Tibial nerve (tissue), 4 donors: ENCODE measurements at regions not wholly inside any gene's neighbourhood (a gene's known extent, or its start where the extent isn't known, plus 50 kb on each side); places are given as distances from the start of the nearest gene placed in this dataset.

Experiments used
- DNase-seq, 2 donors: peaks; one replicate each; pipeline ENCODE4 v3.0.0-alpha.2; 2019; ENCODE audit warnings: low spot score in 2 of 2
- H3K27ac ChIP-seq, 4 donors: fragments of 200-600 bp; sonication (generic) in 3 of 4; one replicate each; pipeline ENCODE4 v1.5.1; 2017 to 2019; ENCODE audit warnings: mild to moderate bottlenecking in 1 of 4
- H3K27me3 ChIP-seq, 2 donors: fragments of 200-600 bp; sonication (generic) in 1 of 2; one replicate each; pipeline versions ENCODE4 v1.5.1 to v1.6.0; 2017 to 2019
- H3K36me3 ChIP-seq, 3 donors: fragments of 200-600 bp; sonication (generic); one replicate each; pipeline ENCODE4 v1.5.1; 2018 to 2019
- H3K4me1 ChIP-seq, 4 donors: fragments of 200-600 bp; sonication (generic) in 3 of 4; one replicate each; pipeline ENCODE4 v1.5.1; 2017 to 2019
- H3K4me3 ChIP-seq, 4 donors: fragments of 200-600 bp; sonication (generic) in 3 of 4; one replicate each; pipeline ENCODE4 v1.5.1; 2017 to 2019; ENCODE audit warnings: mild to moderate bottlenecking in 1 of 4, moderate library complexity in 1 of 4
- H3K9me3 ChIP-seq, 4 donors: fragments of 200-600 bp; sonication (generic) in 3 of 4; one replicate each; pipeline ENCODE4 v1.5.1; 2017 to 2019
- EP300 ChIP-seq, 2 donors: sonication (generic); formaldehyde crosslinking; IDR thresholded peaks; one replicate each; pipeline ENCODE4 v1.6.1; 2017; ENCODE audit warnings: antibody characterized with exemption in 2 of 2, mild to moderate bottlenecking in 1 of 2
- POLR2A ChIP-seq, 2 donors: fragments of 450-650 bp; IDR thresholded peaks; one replicate each; pipeline ENCODE4 v1.6.1; 2017; ENCODE audit warnings: antibody characterized with exemption in 2 of 2, mild to moderate bottlenecking in 2 of 2, moderate library complexity in 2 of 2
- WGBS, 2 donors: methylation state at CpG; one replicate each; pipeline ENCODE4 v1.1.5; 2018; 5-methylcytosine and 5-hydroxymethylcytosine counted together
- TF ChIP-seq, protein P1 (sequence below), 5 experiments: fragments of 200-600 bp in 3 of 5; fragments of 450-650 bp in 2 of 5; sonication (generic) in 3 of 5; IDR thresholded peaks; one replicate each; pipeline ENCODE4 v1.5.1; 2016 to 2019; ENCODE audit warnings: antibody characterized with exemption in 5 of 5, mild to moderate bottlenecking in 3 of 5, moderate library complexity in 2 of 5

DNA sequence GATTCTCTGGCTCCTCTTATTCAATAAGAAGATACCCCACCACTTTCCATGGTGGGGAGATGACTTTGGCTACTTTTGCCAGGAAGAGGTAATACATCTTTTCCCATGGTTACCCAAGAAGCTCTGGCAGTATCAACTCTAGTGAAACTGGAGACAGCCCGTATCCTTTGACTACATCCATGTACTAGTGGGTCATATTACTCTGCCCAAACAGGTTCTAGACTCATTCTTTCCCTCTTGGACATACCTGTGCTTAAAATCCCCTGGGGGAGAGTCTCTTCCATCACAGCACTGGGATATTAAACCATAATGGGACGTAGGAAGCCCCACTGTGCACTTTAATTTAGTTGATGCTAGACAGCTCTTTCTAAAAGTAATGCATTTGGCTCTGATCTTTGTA lies 144.7 kb upstream of the KLF12 start:
- peaks cover 0 to 14% (median 0%) of the 10 kb centered on the region in 4 donors for H3K4me1 ChIP-seq
- no peaks in the 10 kb centered on the region for H3K27me3 ChIP-seq
- no peak overlapping the region for H3K4me3 ChIP-seq
- 95 to 98% methylated on average over 2 of the region's 2 CpGs for WGBS, 2 donors
- H3K36me3 ChIP-seq, result no peaks in the 10 kb centered on the region
- DNase-seq, result no peak
- no peak overlapping the region for H3K27ac ChIP-seq
- no peak for TF ChIP-seq EP300 (IDR thresholded peaks at IDR 0.05)
- no peak for TF ChIP-seq POLR2A (IDR thresholded peaks at IDR 0.05)
- TF ChIP-seq, protein P1, sequence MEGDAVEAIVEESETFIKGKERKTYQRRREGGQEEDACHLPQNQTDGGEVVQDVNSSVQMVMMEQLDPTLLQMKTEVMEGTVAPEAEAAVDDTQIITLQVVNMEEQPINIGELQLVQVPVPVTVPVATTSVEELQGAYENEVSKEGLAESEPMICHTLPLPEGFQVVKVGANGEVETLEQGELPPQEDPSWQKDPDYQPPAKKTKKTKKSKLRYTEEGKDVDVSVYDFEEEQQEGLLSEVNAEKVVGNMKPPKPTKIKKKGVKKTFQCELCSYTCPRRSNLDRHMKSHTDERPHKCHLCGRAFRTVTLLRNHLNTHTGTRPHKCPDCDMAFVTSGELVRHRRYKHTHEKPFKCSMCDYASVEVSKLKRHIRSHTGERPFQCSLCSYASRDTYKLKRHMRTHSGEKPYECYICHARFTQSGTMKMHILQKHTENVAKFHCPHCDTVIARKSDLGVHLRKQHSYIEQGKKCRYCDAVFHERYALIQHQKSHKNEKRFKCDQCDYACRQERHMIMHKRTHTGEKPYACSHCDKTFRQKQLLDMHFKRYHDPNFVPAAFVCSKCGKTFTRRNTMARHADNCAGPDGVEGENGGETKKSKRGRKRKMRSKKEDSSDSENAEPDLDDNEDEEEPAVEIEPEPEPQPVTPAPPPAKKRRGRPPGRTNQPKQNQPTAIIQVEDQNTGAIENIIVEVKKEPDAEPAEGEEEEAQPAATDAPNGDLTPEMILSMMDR (IDR thresholded peaks at IDR 0.05), result no peak
- no peaks in the 10 kb centered on the region for H3K9me3 ChIP-seq

DNA sequence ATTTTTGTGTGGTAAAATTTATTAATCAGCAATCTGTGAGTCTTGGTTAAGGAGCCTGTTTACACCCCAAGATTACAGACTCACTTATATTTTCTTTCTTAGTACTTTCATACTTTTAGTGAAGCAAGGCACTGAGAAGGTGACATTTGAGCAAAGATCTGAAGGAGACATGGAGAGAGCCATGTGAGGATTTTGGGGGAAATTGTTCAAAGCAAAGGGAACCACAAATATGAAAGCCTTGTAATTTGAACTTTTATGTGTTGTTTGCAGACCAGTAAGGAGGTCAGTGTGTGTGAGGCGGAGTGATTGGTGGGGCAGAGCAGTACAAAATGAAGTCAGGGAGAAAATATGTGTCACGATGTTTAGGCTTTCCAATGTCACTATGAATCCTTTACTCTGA lies 140.7 kb upstream of the KLF12 start:
- Histone ChIP-seq H3K27ac (no peak overlapping the region), H3K27me3 (no peaks in the 10 kb centered on the region), H3K4me3 (no peak overlapping the region), H3K4me1 (peaks cover 0 to 26% (median 0%) of the 10 kb centered on the region in 4 donors), H3K36me3 (no peaks in the 10 kb centered on the region), H3K9me3 (peaks cover 0 to 13% (median 0%) of the 10 kb centered on the region in 4 donors)
- TF ChIP-seq, protein P1 (IDR thresholded peaks at IDR 0.05), result no peak
- TF ChIP-seq POLR2A (IDR thresholded peaks at IDR 0.05), result no peak
- no peak for TF ChIP-seq EP300 (IDR thresholded peaks at IDR 0.05)
- WGBS, 2 donors, result 40 to 44% methylated on average over 2 of the region's 2 CpGs
- DNase-seq, result no peak

DNA sequence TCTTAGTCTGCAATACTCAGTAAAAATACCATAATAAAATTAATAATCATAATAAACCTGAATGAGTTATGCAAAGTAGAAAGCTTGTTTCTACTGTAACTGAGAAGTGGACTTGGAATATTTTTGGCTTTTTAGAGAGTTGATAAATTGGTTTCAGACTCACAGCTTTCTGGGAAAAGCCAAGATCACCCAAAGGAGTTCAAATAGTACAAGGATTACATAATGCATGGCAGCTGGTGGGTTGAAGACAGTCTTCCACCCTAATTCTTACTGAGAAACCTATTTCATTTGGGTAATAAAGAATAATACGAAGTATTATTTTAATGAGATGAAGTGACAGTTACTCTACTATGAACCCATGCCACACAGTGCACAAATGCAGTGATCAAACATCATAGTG lies 139.4 kb upstream of the KLF12 start:
- Histone ChIP-seq H3K4me3 (no peak overlapping the region), H3K4me1 (peaks cover 0 to 26% (median 0%) of the 10 kb centered on the region in 4 donors), H3K36me3 (no peaks in the 10 kb centered on the region), H3K9me3 (peaks cover 0 to 13% (median 0%) of the 10 kb centered on the region in 4 donors), H3K27ac (no peak overlapping the region), H3K27me3 (no peaks in the 10 kb centered on the region)
- DNase-seq, result no peak
- WGBS, 2 donors, result 54 to 67% methylated on average over 1 of the region's 1 CpG
- TF ChIP-seq POLR2A (IDR thresholded peaks at IDR 0.05), result no peak
- TF ChIP-seq EP300 (IDR thresholded peaks at IDR 0.05), result no peak
- TF ChIP-seq, protein P1 (IDR thresholded peaks at IDR 0.05), result no peak

DNA sequence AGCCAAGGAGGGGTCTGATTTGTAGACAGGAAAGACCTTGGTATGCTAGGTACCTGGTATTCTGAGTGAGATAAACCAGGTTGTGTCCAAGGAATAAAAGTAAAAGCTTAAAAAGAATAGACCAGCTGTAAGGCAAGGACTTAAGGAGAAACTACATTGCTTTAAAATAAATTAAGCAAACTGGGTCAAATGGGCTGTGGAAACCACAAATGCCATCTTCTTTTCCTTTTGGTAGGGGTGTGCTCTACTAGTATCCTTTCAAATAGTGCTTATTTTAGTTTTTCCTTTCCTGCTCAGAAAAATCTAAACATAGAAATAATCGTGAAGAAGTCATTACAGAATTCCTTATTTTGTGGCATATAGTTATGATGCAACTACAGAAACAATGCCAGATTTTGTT lies 138.6 kb upstream of the KLF12 start:
- H3K36me3 ChIP-seq, result no peaks in the 10 kb centered on the region
- no peak for DNase-seq
- peaks cover 0 to 26% (median 0%) of the 10 kb centered on the region in 4 donors for H3K4me1 ChIP-seq
- no peak overlapping the region for H3K4me3 ChIP-seq
- no peaks in the 10 kb centered on the region for H3K27me3 ChIP-seq
- H3K27ac ChIP-seq, result no peak overlapping the region
- WGBS, 2 donors, result 21 to 25% methylated on average over 1 of the region's 1 CpG
- H3K9me3 ChIP-seq, result peaks cover 0 to 13% (median 0%) of the 10 kb centered on the region in 4 donors
- TF ChIP-seq POLR2A (IDR thresholded peaks at IDR 0.05) (no peak), EP300 (IDR thresholded peaks at IDR 0.05) (no peak)
- TF ChIP-seq, protein P1 (IDR thresholded peaks at IDR 0.05), result no peak

DNA sequence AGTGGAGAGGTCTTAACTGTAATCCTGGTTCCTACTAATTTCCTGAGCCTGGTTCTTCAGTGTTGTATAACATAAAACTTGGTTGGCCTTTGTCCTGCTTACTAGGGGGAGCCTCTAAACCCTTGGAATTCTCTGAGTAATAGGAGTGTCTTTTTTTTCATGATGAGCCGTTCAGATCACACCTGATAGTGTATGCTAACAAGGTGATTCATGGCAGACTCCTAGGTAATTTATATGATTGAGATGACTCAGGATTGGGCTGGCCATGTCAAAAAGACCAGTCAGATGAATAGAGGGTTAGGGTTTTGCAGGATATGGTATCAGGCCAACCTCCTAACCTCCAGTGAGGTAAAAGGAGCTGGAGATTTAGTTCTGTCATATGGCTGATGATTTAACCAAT lies 135.8 kb upstream of the KLF12 start:
- no peak for TF ChIP-seq EP300 (IDR thresholded peaks at IDR 0.05)
- TF ChIP-seq, protein P1 (IDR thresholded peaks at IDR 0.05), result no peak
- no peak for TF ChIP-seq POLR2A (IDR thresholded peaks at IDR 0.05)
- WGBS, 2 donors, result 45 to 100% methylated on average over 1 of the region's 1 CpG
- H3K9me3 ChIP-seq, result peaks cover 0 to 19% (median 0%) of the 10 kb centered on the region in 4 donors

More for the DNA sequence above, 135.8 kb upstream of the KLF12 start:
- H3K4me1 ChIP-seq, result peaks cover 0 to 24% (median 0%) of the 10 kb centered on the region in 4 donors
- no peaks in the 10 kb centered on the region for H3K36me3 ChIP-seq
- no peak for DNase-seq
- H3K27me3 ChIP-seq, result no peaks in the 10 kb centered on the region
- no peak overlapping the region for H3K4me3 ChIP-seq
- no peak overlapping the region for H3K27ac ChIP-seq
